UCSD-AML1 (cell line): ENCODE measurements at regions not wholly inside any gene's neighbourhood (a gene's known extent, or its start where the extent isn't known, plus 50 kb on each side); places are given as distances from the start of the nearest gene placed in this dataset.
"Not testable (repeated sequence)": the region's sequence is repeated elsewhere in the genome, so short reads cannot be mapped to it uniquely, and the experiment has no call there.

Source experiments
- DNase-seq: peaks from one replicate; lab custom pipeline; 2025; ENCODE audit not compliant: unreplicated experiment; lab: John Stamatoyannopoulos, UW

DNA sequence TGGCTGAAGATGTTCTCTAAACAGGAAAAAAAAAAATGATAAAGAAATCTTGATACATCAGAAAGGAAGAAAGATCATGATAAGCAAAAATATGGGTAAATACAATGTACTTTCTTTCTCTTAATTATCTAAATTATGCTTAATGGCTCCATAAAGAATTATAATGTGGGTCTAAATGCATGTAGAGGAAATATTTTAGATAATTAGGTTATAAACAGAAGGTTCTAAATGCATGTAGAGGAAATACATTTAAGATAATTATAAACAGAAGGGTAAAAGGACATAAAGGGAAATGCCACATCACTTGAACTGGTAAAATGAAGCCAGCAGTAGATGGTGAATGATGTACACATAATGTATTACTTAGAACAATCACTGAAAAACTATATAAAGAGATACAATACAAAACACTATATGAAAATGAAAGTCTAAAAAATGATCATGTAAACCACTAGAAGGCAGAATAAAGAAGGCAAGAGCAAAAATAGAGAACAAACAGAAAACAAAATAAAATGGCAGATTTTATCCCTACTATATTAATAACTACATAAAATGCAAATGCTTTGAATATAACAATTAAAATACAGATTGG lies 308.4 kb upstream of the CDH2 start:
- DNase-seq = no peak

DNA sequence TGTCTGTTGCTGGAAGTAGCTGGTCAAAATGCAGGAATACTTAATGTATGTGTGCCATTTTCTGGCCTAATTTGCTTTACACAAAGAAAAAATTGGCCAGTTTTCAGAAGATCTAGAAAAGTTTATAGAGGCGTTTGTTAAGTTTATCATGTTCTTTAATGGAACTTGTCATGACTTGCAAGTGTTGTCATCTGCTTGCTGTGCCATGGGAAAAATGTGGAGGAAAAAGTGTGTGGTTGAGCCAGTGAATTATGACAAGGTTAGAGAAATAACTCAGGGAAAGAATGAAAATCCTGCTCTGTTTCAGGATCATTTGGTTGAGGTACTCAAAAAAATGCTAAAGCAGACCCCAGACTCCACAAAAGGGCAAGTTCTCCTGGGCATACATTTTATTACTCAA lies 301.6 kb upstream of the CDH2 start:
- DNase-seq = no peak

DNA sequence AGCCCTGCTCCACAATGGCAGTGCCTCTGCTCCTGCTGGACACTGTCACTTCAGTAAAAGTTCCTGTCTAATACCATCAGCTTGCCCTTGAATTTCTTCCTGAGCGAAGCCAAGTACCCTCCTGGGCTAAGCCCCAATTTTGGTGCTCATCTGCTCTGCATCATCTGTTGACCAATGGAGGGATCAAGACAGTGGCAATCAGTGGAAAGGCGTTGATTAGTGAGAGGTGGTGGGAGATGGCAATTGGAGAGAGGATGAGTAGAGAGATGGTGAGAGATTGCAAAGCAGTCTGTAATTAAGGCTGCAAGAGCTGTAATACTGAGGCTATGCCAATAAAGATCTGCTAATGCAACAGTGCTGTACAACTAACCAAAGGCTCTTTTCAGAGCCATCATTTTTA lies 299.4 kb upstream of the CDH2 start:
- DNase-seq = no peak

DNA sequence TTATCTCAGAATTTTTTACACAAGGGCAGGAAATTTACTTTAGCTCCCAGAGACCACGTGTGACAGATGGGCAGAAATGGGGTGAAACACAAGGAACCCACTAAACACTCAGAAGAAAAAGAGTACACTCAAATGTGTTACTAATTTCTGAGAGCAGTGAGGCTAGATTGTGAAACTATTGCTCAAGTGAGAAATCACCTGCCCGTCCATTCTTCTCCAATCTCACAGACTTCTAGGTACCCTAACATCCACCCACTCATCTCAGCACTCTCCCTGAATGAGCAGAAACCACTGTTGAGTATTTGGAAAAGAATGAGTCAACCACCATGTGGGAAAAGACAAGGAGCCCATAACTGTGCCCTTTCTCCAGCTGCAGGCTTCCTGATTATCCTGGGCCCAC lies 293.0 kb upstream of the CDH2 start:
- DNase-seq = no peak

DNA sequence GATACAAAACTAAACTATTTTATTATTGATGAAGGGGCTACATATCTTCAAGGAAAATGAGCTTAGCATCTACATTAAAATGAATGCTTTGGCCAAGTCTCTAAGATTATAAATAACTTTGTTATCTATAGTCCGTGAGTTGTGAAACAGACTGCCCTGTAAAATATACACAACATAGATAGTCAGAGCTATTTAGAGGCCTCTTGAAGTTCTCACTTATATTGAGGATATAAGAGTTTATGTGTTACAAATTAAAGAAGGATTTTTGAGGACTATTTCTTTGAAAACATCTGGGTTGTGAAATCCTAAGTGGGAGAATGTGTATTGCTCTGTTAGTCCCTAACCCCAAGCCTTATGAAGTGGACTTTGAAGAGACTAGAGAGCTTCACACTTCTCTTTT lies 292.0 kb upstream of the CDH2 start:
- DNase-seq = no peak

DNA sequence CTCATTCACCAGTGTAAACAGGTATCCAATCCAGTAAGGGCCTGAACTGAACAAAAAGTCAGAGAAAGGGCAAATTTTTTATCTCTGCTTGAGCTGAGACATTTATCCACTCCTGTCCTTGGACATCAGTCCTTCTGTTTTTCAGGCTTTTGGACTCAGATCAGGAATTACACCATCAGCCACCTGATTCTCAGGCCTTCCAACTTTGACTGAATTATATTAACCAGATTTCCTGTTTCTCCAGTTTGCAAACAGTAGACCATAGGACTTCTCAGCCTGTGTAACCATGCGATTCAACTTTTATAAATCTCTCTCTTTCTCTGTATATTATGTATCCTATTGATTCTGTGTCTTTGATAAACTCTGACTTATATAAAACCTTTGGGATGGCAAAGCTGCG lies 289.3 kb upstream of the CDH2 start:
- DNase-seq = no peak

DNA sequence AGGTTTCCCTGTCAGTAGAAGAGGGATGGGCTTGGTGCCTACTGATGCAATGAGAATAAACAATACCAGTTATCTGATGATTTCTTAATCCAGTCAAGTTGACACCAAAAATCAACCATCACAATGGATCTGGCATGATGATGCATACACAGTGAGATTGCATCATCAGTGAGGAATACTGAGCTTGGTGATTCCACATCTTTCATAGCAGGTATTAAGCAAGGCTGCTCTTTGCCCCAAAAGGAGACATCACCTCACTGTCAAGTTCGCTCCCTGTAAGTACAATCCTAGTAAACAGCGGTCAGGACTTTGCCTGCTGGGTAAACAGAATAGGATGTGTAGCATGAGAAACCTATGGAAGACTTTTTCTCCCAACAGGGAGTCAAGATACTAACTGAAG lies 282.7 kb upstream of the CDH2 start:
- no peak for DNase-seq

DNA sequence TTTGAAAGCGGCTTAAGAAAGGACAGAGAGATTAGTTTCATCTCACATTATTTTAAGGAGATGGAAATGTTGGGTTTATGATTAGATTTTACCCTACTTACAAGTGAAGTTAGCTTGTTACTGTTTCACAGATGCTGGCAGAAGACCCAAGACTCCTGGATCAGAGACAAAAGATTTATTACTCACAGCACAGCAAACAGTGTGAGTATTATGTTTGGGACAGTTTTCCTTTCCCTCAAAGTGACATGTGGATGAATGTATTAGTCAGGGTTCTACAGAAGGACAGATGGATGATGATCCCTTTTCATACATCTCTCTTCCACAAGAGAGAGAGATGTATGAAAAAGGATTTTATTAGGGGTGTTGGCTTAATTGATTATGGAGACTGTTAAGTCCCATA lies 281.8 kb upstream of the CDH2 start:
- no peak for DNase-seq

DNA sequence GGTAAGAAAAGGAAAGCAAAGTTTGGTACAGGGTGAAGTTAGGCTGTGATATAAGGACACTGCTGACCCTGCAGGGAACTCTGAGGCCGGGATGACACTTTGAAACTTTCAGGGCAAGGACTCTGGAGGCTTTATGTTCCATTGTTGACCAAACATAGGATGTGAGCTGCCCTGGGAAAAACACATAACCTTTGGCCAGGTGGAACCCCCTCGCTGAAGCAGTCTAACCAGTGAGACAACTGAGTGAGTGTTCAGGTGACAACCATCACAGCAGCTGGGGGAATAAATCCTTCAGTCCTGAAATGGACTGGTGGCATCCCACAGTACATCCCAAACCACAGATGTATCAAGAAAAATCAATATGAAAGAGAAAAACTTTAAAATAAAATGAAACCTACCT lies 280.9 kb upstream of the CDH2 start:
- no peak for DNase-seq

DNA sequence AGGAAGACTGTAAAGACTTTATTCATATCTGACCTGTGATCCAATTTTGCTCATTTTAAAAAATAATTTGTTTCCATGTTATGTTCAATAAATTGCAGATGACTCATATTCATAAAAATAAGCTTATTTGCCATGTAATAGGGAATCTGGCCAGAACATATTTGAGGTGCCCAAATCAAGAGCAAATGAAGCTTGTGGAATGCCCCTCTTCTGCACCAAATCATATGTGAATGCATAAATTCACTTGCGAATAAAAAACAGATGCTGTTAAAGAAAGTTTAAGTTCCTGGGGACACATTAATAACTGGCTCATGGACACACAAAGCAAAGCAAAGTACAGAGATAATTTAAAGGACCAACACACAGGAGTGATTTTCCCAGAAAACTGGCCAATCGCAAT lies 279.0 kb upstream of the CDH2 start:
- DNase-seq = no peak

DNA sequence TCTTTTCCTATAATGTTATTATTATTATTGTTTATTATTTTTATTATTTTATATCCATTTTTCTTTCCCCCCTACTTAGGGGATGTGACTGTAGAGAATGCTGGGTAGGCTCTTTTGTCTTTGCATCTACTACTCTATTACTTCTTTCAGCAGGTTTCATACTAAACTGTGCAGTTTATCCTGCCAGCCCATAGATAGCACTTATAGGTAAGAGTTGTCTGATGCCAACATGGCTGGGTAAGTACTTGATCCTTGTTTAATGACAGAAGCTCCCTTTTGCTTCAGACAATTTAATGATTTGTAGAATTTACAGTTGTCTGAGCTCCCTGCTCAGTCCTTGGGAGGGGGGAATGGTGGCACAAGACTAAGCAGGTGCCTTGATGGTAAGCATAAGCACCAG lies 262.9 kb upstream of the CDH2 start:
- no peak for DNase-seq

DNA sequence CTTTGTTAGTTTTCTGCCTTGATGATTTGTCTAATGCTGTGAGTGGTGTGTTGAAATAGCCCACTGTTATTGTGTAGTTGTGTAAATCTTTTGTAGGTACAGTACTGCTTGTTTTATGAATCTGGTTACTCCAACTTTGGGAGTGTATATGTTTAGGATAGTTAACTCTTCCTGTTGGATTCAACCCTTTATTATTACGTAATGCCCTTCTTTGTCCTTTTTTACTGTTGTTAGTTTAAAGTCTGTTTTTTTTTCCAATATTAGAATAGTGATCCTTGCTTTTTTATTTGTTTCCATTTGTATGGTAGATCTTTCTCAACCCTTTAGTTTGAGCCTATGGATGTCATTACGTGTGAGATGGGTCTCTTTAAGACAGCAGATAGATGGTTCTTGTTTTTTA lies 261.5 kb upstream of the CDH2 start:
- no peak for DNase-seq

DNA sequence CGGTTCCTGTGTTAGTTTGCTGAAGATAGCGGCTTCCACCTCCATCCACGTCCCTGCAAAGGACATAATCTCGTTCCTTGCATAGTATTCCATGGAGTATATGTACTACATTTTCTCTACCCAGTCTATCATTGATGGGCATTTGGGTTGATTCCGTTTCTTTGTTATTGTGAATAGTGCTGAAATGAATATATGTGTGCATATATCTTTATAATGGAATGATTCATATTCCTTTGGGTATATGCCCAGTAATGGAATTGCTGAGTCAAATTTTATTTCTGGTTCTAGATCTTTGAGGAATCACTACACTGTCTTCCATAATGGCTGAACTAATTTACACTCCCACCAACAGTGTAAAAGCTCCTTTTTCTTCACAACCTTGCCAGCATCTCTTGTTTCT lies 255.4 kb upstream of the CDH2 start:
- no peak for DNase-seq

DNA sequence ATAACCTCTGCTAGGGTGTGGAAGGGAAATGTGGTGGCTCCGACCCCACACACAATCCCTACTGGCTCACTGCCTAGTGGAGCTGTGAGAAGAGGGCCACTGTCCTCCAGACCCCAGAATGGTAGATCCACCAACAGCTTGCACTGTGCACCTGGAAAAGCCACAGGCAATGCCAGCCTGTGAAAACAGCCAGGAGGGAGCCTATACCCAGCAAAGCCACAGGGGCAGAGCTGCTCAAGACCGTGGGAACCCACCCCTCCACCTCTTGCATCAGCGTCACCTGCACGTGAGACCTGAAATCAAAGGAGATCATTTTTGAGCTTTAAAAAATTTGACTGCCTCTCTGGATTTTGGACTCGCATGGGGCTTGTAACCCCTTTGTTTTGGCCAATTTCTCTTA lies 249.0 kb upstream of the CDH2 start:
- DNase-seq = no peak

DNA sequence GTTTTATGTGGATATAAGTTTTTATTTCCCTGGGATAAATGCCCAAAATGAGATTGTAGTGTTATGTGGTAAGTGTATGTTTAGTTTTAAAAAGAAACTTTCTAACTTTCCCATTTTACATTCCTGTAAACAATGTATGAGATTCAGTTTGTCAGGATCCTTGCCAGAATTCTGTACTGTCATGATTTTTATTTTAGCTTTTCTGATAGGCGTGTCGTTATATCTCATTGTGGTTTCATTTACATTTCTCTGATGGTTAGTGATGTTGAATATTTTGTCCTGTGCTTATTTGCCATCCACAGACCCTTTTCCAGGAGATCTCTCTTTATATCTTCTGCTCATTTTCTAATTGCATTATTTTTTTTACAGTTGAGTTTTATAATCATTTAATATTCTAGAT lies 245.6 kb upstream of the CDH2 start:
- no peak for DNase-seq

DNA sequence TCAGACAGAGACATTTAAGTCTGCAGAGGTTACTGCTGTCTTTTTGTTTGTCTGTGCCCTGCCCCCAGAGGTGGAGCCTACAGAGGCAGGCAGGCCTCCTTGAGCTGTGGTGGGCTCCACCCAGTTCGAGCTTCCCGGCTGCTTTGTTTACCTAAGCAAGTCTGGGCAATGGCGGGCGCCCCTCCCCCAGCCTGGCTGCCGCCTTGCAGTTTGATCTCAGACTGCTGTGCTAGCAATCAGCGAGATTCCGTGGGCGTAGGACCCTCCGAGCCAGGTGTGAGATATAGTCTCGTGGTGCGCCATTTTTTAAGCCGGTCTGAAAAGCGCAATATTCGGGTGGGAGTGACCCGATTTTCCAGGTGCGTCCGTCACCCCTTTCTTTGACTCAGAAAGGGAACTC lies 245.0 kb upstream of the CDH2 start:
- DNase-seq = not testable (repeated sequence)

DNA sequence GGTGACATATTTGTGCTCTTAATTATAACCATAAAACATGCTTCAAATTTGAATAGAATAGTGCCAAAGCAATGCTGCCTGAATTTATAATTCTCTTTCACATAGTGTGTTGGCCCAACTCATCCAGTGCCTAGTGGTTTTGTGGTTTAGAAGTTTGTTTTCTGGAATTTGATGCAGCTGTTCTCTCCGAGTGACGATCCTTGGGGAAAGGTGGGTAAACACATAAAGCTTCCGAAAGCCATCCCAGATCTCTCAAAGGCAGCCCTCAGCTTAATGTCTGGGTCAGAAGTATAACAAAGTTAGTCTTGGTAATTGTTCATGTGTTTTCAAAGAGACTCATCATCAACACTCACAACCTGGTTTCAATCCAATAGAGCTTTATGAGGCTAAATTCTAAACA lies 235.6 kb upstream of the CDH2 start:
- no peak for DNase-seq

DNA sequence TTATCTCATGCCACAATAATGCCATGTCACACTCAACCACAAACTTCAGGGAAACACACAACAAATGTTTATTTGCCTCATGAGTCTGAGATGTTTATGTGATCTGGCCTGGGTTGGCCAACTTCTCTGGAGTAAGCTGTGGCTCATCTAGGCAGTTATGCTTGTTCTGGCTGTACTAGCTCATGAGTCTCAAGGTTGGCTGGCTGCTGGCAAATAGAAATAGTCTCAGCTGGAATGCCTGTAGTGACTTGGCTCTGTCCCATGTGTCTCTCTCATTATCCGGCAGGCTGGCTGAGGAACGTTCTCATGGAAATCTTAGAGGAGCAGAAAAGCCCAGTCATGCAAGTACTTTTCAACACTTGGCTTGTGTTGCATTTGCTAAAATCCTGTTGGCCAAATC lies 234.9 kb upstream of the CDH2 start:
- no peak for DNase-seq

DNA sequence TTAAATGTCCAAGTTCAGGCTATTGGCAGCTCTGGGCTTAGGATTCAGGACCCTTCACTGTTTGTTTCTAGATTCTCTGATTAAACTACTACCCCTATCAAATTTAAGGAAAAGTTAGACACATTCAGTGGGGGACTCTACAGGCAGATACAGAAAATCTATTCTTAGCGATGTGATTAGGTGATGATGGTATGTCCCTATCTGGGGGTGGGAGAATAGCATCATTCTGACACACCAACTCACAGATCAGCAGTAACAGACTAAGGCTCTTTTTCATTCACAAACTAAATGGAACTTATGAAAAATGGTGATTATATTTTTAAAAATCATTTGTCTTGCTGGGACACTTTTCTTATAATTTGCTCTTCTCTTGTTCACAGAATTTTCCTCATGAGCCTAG lies 232.9 kb upstream of the CDH2 start:
- no peak for DNase-seq

DNA sequence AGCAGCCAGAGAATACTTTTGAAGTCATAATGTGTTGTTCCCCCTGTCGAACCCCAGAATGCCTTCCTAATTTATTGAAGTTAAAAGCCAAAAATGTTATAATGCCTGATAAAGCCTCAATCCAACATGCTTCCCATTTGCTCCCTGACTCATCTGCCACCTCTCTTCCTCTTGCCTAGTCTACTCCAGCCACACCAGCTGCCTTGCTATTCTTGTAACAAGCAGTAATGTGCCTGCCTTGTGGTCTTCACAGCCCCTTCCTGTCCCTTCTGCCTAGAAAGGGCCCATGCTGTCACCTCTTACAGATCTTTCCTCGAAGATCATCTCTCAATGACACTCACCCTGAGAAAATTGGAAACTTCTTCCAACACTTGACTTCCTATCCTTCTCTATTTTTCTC lies 231.6 kb upstream of the CDH2 start:
- DNase-seq = no peak

DNA sequence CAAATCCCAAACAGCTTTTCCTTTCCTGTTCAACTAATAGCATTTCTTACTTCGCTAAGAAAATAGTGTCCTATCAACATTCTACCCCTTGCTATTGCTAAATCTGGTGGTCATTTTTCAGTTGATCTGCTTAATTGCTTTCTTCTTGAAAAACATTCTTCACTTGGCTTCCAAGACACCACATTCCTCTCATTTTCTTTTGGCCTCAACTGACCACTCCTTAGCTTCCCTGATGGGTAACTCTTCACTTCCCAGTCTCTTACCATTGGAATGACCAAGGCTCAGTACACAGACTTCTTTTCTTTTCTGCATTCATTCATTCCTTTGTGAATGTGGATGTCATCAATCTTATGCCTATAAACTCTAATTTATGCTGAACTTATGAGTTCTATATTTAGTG lies 230.8 kb upstream of the CDH2 start:
- no peak for DNase-seq

DNA sequence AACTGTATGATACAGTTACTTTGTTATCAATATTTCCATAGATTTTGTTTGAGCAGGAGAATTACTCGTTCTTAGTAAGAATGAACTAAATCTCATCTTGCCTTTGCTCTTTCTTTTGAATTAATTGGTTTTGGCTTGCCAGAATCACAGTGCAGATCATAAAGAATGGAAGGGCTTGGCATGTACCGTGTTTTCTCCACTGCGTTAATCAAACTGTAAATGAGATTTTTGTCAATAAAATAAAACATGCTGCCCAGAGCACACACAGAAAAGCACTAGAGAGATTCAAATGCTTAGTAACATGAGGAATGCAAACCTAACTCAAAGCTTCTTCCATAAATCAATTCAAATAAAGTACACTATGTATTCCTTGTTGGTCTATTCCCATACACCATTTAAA lies 229.6 kb upstream of the CDH2 start:
- DNase-seq = no peak

DNA sequence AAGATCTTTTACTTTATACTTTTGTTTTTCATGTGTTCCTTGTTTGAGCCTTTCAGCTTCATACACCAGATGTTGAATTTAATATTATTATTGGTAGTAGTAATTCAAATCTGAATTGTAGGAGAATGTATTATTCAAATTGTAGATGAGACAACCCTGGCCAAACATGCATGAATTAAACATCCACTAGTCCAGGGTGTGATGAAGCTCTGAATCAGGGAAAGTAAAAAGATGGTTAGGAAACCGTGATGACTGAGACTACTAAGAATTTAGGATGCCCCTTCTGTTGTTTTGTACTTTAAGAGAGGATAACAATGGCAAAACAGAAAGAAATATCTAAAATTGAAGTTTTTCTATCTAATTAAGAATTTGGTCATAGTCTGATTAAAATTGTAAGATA lies 227.8 kb upstream of the CDH2 start:
- no peak for DNase-seq

DNA sequence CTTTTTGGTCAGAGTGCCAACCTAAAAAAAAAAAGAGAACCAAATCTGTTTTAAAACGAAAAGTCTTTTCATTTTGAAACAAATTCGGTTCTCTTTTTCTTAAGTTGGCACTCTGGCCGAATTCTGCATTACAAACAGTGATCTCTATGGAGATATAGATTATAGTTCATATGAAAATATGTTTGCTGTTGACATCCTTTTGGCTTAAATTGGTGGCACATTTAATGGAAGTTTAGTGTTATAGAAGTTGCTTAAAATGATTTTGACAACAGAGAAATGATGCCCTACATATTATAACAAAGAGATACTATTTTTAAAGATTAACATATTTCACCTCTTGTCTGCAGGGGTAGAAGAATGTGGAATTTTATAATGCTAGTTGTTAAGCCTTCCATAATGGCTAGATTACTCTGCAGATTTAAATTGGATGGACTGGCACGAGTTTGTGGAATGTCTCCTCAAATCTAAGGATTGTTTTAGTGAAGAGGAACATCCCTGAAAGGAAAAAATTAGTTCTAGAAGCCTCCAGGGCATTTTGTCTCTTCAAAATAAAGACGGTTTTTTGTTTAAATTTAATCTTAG lies 222.9 kb upstream of the CDH2 start:
- DNase-seq = no peak
